Muscle of arm (tissue), 1 donor: ENCODE measurements at regions not wholly inside any gene's neighbourhood (a gene's known extent, or its start where the extent isn't known, plus 50 kb on each side); places are given as distances from the start of the nearest gene placed in this dataset.

Experiments used
- DNase-seq: peaks from one replicate; pipeline ENCODE4 v3.0.0-alpha.2; 2013

DNA sequence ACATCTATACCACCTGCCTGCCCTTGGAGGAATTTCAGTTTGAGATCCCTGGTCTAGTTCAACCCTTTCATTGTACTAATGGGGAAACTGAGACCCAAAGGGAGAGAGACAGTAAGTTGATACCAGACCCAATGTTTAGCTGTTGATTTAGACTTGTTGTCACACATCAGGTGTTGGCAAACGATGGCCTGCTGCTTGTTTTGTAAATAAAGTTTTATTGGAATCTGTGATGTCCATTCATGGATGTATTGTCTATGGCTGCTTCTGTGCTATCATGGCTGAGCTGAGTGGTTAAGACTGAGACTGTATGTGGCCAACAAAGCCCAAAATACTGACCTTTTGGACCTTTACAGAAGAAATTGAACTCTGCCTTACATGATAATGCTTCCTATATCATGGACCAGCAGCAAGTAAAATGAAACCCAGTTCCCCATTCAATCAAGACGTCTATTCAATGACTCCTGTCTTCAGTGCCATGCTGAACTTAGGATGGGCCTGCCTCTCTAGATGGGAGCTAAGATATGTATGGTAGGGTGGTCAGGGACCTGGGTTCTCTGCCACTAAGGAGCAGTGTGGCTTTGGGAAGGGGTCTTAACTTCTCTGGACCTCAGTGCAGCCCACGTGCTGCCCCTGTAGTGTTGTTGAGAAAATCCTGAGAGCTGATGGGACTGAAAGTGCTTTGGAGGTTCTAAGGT is 111.0 kb downstream of the IRX5 start:
- no peak for DNase-seq

- DNase-seq: no peak
These were observed 112.1 kb downstream of the IRX5 start for GRCh38 chr16:55042556-55043432.

DNA sequence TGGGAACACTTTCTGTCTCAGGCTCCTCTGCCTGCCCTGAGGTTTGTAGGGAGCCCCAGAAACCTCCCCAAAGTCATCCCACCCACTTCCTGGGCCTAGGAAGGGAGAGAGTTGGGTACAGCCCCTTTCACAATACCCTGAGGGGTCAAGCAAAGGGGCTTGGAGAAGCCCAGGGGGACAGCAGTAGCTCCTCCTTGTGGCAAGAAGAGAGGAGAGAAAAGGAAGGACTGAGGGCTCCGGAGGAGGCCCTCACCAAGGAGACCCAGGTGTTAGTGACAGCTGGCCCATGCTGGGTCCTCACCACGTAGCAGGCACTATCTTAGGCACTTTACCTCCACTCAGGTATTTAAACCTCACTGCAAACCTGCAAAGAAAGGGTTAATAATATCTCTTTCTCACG is 112.8 kb downstream of the IRX5 start:
- DNase-seq: no peak

- no peak for DNase-seq
These were observed 113.7 kb downstream of the IRX5 start for GRCh38 chr16:55044201-55044975.

GRCh38 chr16:55045329-55045728 is 114.7 kb downstream of the IRX5 start:
- DNase-seq: no peak

DNA sequence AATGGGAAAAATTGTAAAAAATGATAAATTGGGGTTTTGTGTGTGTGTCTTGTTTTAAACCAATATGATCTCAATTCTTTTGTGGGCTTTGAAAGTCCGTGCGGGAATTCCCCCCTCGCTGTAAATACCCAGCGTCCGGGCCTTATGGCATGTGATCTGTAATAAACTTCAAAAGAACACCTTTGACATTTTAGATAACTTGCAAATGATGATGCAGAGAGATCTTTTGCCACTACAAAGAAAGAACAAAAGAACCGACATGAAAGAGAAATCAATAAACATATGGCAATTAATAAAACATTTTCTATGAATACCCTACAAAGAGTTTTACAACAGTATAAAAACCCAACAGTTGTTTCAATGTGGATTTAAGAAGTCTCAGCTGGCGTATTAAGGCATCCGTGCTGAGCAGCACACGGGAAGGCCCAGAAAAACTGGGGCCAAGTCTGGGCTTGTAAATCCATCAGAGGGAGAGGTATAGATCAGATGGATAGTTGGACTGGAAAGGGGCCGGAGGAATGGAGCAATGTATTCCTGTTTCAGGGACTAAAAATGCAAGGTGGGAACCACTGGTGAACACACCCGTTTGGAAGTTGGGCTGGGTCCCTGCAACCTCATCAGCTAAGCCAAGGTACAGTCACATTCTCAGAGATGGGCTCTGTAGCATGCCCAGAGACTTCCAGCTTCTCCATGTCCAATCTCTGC is 115.2 kb downstream of the IRX5 start:
- no peak for DNase-seq

GRCh38 chr16:55046513-55046912 is 115.8 kb downstream of the IRX5 start:
- DNase-seq: no peak

DNA sequence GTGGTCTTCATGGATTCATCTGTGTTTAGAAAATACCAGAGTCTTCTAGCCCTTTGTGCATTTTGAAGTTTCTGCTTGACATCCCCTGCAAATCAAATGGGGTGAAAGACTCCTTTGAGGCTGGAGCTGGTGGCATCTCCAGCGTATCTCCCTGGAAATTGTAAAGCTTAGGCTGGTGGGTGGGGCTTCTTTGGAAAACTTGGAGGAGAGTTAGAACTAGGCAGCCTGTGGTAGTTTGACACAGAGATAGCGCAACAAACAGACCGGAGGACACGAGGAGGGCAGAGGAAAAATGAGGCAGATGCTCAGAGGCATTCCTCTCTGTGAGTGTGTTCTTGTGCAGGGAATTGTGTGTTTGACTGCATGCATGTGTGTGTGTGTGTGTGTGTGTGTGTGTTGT is 116.3 kb downstream of the IRX5 start:
- no peak for DNase-seq

GRCh38 chr16:55047331-55047730 is 116.7 kb downstream of the IRX5 start:
- DNase-seq: no peak

GRCh38 chr16:55047903-55048497 is 117.3 kb downstream of the IRX5 start:
- DNase-seq: no peak

GRCh38 chr16:55048745-55049144 is 118.1 kb downstream of the IRX5 start:
- no peak for DNase-seq

DNA sequence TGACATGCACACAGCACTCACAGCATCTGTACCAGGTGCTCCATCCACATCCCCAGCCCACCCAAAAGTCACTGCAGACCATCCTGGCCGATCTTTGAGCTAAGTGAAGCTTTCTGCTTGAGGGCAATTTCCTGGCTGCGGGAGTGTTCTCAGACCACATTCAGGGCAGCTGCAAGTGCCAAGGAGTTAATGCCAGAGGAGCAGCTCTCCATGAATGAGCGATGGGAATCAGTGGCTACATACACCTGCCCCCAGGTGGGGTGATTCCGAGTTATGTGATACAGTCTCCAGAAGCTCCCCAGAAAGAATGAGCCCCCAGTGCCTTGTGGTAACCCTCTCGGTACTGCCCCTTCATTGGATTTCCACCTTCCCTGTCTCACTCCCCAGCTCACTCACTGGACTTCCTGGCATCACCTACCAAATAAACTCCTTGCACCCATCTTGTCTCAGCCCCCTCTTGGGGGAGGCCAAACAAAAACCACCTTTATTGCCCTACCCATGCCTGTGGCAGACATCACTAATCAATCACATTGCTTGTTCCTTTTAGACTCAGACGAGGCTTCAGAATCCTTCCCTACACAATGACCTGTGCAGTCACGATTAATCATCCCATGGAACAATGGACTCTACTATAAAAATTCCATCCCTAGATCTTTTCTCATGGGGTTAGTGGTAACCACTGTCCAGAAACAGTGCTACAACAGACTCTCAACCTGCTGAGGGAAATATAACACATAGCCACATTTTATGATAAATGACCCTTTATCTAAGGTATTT is 121.1 kb downstream of the IRX5 start:
- DNase-seq: no peak

DNA sequence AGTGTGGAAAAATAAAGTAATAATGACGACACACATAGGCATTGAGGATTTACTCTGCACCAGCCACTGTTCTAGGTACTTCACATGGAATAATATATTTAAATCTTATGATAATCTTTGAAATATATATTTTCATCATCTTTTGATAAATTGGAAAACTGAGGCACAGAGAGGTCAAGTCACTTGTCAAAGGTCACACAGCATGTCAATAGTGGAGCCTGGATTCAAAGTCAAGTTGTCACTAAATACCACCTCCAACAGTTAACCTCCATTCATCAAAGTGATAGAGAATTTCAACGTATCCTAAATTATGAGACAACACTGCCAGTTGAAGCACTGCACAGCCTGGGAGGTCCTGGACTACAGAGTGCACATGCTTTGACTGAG is 121.7 kb downstream of the IRX5 start:
- DNase-seq: no peak

DNA sequence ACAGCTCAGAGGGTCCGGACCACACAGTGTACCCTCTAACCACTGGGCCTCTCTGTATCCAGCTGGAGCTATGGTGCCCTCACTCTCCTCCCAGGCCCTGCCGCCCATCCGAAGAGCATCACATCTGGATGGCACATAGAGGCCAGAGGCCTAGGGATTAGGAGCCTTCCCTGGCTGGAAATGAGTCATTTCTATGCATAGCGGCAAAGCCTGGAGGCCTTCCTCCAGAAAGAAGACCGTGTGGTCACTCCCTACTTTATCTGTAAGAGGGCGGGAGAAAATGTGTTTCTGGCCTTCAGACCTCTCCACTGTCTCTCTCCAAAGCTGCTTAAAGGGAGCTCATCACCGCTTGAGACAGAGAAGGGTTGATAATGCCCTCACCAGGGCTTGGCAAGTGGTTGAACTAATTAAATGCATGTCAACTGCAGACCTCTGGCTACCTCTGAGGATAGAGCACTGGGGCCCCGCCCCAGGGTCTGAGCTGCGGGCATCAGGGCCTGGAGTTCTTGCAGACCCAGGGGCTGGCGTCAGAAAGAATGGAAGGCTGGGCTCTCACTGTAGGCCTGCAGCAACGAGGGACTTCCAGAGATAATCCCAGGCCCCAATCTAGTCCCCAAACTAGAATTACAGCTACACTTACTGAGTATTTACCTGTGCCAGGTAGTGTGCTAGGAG is 122.2 kb downstream of the IRX5 start:
- no peak for DNase-seq

DNA sequence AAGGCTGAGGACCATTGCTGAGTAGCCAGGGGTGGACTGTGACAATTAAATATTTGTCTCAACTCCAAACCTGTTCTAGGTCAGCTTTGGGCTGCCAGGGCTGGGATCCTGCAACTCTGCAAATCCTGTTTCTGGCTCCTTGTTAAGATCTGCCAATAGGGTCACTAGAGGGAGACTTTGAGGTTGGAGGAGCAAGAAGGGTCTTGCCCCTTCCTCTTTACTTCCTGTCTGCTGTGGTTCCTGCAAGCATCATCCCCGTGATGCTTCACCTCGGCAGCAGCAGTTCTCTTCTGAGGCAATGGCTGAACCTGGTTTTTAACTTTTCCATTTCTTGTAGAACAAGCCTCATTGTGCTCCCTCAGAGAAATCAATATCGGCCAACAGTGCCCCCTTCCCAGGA is 124.6 kb downstream of the IRX5 start:
- no peak for DNase-seq

DNA sequence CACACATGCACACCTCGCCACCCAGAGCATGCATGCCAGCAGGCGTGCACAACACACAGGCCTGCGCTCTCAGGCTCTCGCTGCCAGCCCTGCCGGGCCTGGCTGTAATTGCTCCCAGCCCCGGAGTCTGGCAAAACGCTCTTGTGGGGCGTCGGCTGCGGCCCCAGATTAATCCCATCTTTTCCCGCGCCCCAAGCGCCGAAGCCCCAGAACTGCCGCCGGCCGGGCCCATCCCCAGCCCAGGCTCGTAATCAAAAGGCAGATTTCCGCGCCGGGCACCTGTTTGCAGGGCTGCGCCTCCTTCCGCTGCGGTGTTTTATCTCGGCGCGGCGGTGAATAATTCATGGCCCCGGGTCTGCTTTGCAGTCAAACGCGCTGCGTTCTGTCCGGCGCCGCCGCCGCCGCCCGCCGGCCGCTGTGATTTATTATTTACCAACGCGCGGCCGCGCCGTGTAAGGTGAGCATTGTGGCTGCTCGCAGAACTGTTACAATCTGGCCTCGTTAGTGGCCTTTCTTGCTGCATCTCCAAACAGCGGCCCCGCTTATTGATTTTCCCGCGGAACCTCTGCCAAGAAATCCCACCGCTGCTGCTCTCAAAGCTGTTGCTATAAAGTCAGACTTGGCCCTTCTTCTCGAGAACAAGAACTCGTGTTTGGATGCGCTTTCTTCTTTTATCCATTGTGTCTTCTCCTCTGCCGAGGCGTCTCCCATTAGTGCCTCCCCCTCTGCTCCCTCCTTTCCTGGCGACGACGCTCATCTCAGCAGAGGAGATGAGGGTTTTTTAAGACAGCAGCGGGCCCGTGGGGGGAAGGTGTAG is 126.1 kb downstream of the IRX5 start:
- DNase-seq: peak; percentile 31

DNA sequence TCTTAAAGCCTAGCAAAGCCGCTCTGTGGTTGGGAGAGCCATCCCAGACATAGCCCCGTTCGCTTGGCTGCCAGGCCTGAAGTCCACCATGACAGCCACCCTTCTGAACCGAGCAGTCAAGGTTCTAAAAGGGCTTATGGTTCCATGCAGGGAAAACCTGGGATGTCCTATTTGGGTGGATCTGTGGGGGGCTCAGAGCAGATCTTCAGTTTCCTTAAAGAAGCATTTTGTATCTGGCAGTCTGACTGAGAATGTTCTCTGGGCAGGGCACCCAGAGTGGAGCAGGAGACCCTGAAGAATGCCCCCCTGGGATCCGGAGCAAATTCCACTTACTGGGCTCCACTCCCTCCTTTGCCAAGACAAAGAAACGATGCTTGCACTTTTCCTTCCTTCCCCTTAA is 127.2 kb downstream of the IRX5 start:
- no peak for DNase-seq

DNA sequence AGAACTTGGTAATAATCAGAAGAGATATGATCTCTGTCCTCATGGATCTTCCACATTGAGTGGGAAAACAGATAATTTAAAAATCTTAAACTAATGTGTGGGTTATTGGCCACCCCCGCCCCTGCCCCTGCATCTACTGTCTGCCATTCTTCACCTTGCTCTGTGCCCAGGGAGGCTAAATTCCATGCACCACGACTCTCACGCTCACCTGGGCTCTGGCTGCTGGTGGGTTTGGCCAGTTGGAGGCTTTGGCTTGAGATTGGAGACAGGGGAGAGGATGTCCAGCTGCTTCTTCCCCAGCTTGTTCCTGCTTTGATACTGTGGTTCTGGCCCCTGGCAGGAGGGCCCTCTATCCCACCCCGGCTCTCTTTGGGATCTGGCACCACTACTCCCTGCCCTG is 127.9 kb downstream of the IRX5 start:
- no peak for DNase-seq

DNA sequence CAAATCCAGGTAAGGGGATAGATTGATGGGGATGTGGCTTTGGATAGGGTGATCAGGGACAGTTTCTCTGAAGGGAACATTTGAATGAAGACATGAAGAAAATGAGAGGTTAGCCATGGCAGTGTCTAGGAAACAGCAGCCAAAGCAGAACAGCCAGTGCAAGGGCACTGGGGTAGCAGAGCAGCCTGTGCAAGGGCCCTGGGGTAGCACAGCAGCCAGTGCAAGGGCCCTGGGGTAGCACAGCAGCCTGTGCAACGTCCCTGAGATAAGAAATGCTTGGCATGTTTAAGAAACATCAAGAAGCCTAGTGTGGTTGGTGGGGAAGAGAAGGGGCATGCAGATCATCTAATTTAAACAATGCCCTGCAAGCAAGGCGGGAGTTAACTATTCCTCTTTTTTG is 128.5 kb downstream of the IRX5 start:
- DNase-seq: no peak
